Neural crest cell (in vitro differentiated cells): ENCODE measurements at regions not wholly inside any gene's neighbourhood (a gene's known extent, or its start where the extent isn't known, plus 50 kb on each side); places are given as distances from the start of the nearest gene placed in this dataset.

Source experiments
- DNase-seq: peaks from one replicate; pipeline ENCODE4 v3.0.0; 2021; ENCODE audit warnings: low read depth, mixed read lengths, low spot score
- H3K27ac Mint-ChIP-seq: one replicate; pipeline ENCODE4 v1.8.0; 2021; ENCODE audit warnings: mild to moderate bottlenecking, mixed read lengths; ENCODE audit not compliant: unreplicated experiment
- H3K27me3 Mint-ChIP-seq: 2 replicates; pipeline ENCODE4 v1.8.0; 2021; ENCODE audit warnings: low read depth, mild to moderate bottlenecking, mixed read lengths
- H3K36me3 Mint-ChIP-seq: 2 replicates; pipeline ENCODE4 v1.8.0; 2021; ENCODE audit warnings: low read depth, mild to moderate bottlenecking, mixed read lengths
- H3K4me1 Mint-ChIP-seq: 2 replicates; pipeline ENCODE4 v1.8.0; 2021; ENCODE audit warnings: mixed read lengths
- H3K4me3 Mint-ChIP-seq: one replicate; pipeline ENCODE4 v1.8.0; 2021; ENCODE audit warnings: mild to moderate bottlenecking, mixed read lengths
- H3K9me3 Mint-ChIP-seq: 2 replicates; pipeline ENCODE4 v1.8.0; 2021; ENCODE audit warnings: mixed read lengths
- TF ChIP-seq, protein P1 (sequence below): fragments of 200-600 bp; sonication (generic); conservative IDR thresholded peaks from 2 replicates; pipeline ENCODE4 v1.5.0; 2021; ENCODE audit warnings: antibody characterized with exemption, mild to moderate bottlenecking

DNA sequence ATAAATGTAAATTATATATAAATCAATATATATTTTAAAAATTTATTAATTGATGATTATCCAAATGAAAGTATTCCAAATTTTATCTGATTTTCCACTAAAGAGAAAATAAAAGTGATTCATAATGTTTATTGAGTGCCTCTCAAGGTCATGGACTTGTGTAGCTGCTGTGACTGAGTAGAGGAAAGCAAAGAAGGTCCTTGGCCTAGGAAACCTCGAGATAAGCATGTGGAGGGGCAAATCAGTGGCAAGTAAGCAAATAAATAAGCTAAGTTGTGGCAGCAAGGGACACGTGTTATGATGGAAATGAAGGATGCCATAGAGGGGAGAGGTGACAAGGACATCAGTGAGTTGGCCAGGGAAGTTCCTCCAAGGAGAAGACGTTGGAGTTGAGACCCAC, 866.1 kb upstream of the ID2 start:
- Mint-ChIP-seq H3K9me3 (peaks cover 6% of the 10 kb centered on the region), H3K27ac (no peak overlapping the region), H3K36me3 (no peaks in the 10 kb centered on the region), H3K4me3 (no peak overlapping the region), H3K27me3 (no peaks in the 10 kb centered on the region), H3K4me1 (peaks cover 6% of the 10 kb centered on the region)
- no peak for DNase-seq
- TF ChIP-seq, protein P1, sequence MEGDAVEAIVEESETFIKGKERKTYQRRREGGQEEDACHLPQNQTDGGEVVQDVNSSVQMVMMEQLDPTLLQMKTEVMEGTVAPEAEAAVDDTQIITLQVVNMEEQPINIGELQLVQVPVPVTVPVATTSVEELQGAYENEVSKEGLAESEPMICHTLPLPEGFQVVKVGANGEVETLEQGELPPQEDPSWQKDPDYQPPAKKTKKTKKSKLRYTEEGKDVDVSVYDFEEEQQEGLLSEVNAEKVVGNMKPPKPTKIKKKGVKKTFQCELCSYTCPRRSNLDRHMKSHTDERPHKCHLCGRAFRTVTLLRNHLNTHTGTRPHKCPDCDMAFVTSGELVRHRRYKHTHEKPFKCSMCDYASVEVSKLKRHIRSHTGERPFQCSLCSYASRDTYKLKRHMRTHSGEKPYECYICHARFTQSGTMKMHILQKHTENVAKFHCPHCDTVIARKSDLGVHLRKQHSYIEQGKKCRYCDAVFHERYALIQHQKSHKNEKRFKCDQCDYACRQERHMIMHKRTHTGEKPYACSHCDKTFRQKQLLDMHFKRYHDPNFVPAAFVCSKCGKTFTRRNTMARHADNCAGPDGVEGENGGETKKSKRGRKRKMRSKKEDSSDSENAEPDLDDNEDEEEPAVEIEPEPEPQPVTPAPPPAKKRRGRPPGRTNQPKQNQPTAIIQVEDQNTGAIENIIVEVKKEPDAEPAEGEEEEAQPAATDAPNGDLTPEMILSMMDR = no peak

DNA sequence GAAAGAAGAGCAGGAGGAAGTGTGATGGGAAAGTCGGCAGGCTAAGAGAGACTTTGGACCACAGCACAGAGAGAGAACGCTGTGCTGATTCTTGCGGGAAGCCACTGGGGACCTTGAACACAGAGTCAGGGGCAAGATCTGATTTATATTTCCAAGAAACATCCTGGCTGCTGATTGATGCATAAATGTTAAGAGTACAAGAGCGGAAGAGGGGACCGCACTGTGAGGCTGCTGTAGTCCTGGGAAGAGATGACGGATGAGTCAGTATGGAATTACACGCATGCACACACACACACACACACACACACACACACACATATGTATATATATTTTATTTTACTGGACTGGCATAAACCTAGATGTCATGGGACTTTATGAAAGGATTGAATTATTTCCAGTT, 865.6 kb upstream of the ID2 start:
- peaks cover 6% of the 10 kb centered on the region for H3K9me3 Mint-ChIP-seq
- H3K4me1 Mint-ChIP-seq = peaks cover 6% of the 10 kb centered on the region
- TF ChIP-seq, protein P1 = no peak
- DNase-seq = no peak
- no peaks in the 10 kb centered on the region for H3K27me3 Mint-ChIP-seq
- H3K27ac Mint-ChIP-seq = no peak overlapping the region
- H3K4me3 Mint-ChIP-seq = no peak overlapping the region
- no peaks in the 10 kb centered on the region for H3K36me3 Mint-ChIP-seq

DNA sequence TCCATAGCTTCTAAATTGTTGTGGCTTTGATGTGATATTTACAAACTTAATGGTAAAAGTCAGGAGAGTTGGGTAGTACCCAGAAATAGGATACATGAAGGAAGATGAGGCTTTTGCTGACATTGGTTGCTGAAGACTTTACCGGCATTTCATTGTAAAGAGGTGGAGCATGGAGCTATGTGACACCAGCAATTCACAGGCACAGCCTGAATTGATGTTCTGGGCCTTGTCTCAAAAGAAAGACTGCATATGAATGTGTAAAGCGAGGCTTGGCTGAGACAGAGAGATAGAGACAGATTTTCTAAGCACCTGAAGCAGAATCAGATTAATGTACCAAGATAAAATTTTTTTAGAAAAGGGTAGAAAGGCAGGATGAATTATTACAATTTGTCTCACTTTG, 864.9 kb upstream of the ID2 start:
- no peaks in the 10 kb centered on the region for H3K27me3 Mint-ChIP-seq
- peaks cover 6% of the 10 kb centered on the region for H3K9me3 Mint-ChIP-seq
- no peak overlapping the region for H3K4me3 Mint-ChIP-seq
- peaks cover 6% of the 10 kb centered on the region for H3K4me1 Mint-ChIP-seq
- H3K36me3 Mint-ChIP-seq = no peaks in the 10 kb centered on the region
- DNase-seq = no peak
- TF ChIP-seq, protein P1 = no peak
- H3K27ac Mint-ChIP-seq = no peak overlapping the region

DNA sequence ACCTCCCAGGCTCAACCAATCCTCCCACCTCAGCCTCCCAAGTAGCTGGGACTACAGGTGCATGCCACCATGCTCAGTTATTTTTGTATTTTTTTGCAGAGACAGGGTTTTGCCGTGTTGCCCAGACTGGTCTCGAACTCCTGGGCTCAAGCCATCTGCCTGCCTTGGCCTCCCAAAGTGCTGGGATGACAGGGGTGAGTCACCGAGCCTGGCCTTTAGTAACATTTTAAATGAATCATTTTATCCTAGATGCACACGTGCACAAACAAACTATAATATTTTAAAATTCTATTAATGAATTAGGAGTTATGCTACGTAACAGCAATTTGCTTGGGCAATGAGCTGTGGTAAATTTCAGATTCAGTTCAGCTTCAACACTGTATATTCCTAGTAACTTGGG, 862.5 kb upstream of the ID2 start:
- Mint-ChIP-seq H3K4me3 (no peak overlapping the region), H3K9me3 (peaks cover 6% of the 10 kb centered on the region), H3K4me1 (peaks cover 6% of the 10 kb centered on the region), H3K36me3 (no peaks in the 10 kb centered on the region), H3K27ac (no peak overlapping the region), H3K27me3 (no peaks in the 10 kb centered on the region)
- TF ChIP-seq, protein P1 = no peak
- no peak for DNase-seq

DNA sequence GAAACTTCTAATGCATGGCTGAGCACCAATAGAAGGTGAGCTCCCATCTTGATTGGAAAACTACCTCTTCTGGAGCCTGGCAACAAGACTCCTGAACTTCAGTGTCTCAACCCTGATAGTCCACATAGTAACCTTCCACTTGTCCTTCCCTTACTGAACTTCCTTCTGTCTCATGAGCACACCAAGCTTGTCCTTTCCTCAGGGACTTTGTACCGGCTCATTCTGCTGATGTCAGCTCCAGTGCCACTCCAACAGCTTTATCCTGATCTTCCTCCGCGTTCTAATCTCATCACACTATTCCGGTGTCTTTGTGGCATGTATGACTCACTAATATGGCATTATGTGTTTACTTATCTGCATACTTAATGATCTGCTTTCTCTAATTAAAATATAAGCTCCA, 862.0 kb upstream of the ID2 start:
- peaks cover 6% of the 10 kb centered on the region for H3K4me1 Mint-ChIP-seq
- H3K9me3 Mint-ChIP-seq = peaks cover 3% of the 10 kb centered on the region
- no peaks in the 10 kb centered on the region for H3K27me3 Mint-ChIP-seq
- TF ChIP-seq, protein P1 = no peak
- no peak overlapping the region for H3K4me3 Mint-ChIP-seq
- no peaks in the 10 kb centered on the region for H3K36me3 Mint-ChIP-seq
- no peak overlapping the region for H3K27ac Mint-ChIP-seq
- DNase-seq = no peak

DNA sequence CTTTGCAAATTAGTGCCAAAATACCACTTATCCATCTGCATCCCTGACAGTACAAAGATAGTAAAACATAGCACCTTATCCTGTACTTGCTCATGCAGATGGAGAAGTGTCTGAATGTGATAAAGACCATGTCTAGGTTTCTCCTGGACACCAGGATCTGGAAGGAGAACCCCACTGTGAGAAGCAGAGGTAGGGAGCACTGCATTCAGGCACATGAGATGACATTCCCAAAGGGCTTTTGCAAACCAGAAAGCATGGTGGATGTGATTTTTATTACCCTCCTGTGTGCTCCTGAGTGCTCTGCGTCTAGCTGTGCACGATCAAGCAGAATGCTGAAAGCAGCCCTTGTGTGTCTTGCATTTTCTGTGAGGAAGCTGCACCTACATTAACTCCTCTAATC, 857.6 kb upstream of the ID2 start:
- Mint-ChIP-seq H3K4me3 (no peak overlapping the region), H3K27ac (no peak overlapping the region), H3K27me3 (no peaks in the 10 kb centered on the region), H3K9me3 (no peaks in the 10 kb centered on the region), H3K4me1 (peaks cover 3% of the 10 kb centered on the region), H3K36me3 (no peaks in the 10 kb centered on the region)
- TF ChIP-seq, protein P1 = no peak
- no peak for DNase-seq
